AG08395 (cell line): ENCODE measurements at regions not wholly inside any gene's neighbourhood (a gene's known extent, or its start where the extent isn't known, plus 50 kb on each side); places are given as distances from the start of the nearest gene placed in this dataset.
"Not testable (repeated sequence)": the region's sequence is repeated elsewhere in the genome, so short reads cannot be mapped to it uniquely, and the experiment has no call there.

Source experiments
- DNase-seq: peaks from one replicate; pipeline ENCODE4 v3.0.0; 2012; ENCODE audit warnings: mixed read lengths, low spot score

DNA sequence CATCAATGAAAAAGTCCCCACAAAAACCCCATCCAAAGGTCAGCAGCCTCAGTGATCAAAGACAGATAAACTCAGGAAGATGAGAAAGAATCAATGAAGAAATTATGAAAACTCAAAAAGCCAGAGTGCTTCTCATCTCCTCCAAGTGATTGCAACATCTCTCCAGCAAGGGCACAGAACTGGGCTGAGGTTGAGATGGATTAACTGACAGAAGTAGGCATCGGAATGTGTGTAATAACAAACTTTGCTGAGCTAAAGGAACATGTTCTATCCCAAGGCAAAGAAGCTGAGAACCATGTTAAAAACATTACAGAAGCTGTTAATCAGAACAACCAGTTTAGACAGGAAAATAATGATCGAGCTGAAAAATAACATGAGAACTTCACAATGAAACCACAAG, 442.8 kb upstream of the SYT4 start:
- DNase-seq: no peak

DNA sequence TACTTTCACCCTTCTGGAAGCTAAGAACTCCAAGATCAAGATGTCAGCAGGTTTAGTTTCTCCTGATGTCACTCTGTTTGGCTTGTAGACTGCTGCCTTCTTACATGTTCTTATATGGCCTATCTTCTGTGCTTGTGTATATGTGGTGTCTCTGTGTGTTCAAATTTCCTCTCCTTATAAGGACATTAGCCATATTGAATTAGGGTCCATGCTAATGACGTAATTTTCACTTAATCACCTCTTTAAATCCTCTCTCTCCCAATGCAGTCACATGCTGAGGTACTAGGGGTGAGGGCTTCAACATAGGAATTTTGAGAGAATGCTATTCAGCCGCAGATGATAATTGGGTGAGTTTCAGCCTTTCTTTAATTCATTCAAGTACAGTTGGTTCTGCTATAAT, 458.3 kb upstream of the SYT4 start:
- no peak for DNase-seq

DNA sequence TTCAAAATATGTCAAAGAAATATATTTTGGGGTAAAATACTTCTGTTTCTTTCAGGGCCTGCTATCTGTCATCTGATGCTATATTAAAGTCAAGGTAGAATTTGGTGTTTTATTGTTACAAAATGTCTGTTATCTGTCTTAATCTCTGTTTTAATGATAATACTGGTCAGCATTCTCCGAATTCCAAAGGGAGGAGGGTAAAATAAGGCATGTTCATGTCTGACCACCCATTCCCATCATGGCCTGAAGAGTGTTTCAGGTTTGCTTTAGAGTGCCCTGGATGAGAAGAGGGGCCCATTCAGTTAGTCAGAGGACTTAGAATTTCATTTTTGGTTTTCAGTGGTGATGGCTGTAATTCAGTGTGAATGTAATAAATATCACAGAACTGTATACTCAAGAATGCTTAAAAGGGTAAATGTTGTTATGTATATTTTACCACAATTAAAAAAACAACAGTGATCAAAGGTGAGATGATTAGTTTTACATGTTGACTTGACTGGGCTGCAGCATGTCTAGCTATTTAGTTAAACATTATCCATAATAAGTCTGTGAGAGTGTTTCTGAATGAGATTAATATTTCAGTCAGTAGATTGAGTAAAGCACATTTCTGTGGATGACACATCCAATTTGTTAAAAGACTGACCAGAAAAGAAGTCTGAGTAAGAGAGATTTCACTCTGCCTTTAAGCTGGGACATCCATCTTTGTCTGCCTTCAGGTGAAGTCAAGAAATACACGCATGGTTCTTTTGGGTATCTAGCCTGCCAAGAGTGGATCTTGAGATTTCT, 467.9 kb upstream of the SYT4 start:
- DNase-seq: no peak

DNA sequence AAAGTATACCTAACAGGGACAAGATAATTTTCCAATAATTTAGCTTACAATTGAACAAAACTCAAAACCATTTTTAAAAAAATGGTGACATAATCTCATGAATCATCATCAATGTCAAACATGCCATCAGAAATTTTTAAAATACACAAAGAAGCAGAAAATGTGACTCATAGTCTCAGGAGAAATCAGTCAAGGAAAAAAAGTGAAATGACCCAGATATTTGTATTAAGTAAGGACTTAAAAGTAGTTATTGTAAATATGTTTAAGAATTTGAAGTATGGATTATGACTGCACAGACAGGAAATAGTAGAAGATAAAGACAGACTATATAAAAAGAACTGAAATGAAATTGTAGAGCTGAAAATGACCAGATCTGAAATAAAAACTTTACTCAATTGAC, 473.9 kb upstream of the SYT4 start:
- no peak for DNase-seq

DNA sequence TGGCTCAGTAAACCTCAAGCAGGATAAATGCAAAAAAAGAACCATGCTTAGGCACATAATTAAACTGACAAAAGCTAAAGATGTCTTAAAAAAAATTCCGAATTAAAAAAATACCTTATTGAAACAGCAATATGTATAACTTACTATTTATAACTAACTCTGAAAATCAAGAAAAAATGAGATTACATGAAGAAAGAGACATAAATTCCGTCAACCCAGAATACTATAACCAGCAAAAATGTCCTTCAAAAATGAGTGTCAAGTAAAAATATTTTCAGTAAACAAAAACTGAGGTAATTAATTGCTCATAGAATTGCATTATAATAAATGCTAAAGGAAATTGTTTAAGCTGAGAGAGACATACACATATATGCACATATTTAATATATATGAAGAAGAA, 474.5 kb upstream of the SYT4 start:
- DNase-seq: no peak

DNA sequence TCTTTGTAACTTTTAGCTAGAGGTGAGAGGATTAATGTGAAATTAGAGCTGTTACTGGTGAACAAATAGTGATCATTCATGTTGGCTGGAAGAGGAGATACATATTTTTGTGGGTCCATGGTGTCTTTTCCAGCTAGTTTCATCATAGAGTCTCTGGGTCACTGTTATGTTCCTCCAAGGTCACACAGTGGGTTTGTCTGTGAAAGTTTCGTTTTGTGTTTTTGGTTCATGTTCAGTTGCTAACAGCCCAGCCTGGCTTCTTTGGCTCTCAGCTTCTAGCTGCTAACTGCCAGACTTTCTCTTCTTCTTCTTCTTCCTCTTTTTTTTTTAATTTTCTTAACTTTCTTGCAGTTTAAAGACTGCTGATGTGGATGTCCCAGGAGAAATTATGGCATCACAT, 480.0 kb upstream of the SYT4 start:
- DNase-seq: no peak

DNA sequence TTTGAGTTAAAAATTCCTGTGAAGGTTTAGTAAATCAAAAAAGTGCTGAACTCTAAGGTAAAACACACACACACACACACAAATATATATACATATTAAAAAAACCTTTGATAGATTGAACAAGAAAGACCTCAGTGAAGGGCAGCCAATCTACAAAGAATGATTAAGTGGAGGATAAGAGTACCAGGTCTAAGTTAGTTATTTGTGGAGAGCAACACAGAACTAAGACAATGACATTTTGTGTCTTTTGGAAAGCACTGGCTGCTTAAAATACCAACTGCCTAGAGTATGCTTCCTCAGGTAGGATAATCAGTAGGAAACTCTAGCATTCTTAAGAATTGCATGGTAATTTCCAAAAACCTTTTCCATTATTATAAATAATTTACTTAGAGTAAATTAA, 481.4 kb upstream of the SYT4 start:
- DNase-seq: no peak

DNA sequence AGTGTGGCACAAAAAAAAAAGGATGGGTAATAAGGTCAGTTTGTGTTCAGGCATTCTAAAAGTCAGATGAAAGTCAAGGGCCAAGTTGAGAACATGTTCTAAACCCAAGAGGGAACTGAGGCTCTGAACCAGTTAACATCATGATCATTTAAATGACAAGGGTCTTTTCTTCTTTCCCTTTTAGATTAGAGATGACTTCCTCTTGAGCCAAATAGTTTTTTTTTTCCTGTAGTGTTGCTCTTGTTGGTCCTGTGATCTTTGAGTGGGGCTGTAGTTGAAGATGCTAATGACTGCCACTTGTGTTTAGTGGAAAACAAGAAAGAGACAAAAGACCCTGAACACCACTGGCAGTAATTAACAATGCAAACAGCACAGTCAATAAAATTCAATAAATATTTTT, 482.7 kb upstream of the SYT4 start:
- DNase-seq: no peak

DNA sequence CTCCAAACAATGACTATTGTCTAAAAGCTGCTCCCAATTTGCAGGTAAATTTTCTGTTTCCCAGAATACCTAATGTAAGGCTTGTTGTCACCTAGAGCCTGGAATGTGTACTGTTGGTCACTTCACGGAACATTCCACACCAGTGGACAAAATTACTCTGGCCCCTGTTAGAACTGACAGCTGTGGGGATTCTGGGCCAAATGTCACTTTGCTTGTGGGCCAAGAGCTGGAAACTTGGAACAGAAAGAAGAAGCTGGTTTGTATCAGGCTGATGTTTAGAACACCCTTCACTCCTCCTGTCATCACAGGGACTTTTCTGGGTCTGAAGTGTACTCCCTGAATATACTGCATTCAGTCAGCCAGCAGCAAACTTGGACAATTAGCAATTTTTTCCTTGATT, 495.6 kb upstream of the SYT4 start:
- DNase-seq: no peak

DNA sequence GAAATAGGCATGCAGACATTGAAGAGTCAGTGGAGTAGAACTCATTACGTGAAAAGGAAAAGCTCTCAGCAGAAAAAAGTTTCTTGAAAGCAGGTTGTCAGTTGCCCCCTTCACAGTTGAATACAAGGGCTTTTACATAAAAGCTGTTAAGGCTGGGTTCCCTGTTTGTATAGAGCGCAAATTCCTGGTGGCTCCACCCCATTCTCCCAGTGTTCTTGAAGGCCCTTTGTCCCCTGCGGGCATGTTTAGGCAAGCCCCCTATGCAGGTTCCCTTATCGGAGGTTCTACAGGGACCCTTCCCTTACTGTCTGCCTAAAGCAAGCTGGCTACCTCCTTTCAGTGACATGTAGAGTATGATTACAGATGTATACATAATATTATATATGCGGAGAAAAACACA, 497.2 kb upstream of the SYT4 start:
- no peak for DNase-seq

DNA sequence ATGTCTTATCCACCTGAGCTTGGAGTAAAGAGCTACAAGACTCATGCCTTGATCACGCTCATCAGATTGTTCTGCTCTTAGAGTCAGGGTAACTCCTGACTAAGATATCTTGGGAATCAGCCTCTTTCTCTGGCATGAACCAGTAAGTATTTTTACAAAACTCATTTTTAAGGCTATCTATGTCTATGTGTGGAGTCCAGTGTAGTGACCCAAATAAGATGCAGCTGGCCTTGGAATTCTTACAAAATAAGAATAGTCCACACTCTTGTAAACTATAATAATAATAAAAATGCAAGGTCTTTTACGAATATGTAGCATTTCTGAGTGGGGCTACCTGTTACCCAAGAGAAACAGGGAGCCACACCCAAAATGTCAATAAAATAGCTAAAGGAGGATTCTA, 498.3 kb upstream of the SYT4 start:
- no peak for DNase-seq

DNA sequence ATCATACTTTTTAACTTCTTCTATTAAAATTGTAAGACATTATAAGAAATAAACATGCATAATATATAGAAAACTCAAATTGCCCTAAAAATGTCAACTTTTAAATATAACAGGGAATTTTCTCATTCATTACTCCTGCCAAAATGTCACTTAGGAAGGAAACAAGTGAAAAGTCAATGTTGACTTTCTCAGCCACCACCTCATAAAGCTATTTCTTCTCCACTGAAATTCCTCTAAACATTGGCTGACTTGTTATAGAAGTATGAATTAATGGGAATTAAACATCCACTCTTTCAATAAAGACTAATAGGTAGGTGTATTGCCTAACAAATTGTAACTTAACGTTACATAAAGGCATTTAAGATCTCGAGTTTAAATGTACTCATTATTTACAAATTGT, 499.7 kb upstream of the SYT4 start:
- DNase-seq: no peak

DNA sequence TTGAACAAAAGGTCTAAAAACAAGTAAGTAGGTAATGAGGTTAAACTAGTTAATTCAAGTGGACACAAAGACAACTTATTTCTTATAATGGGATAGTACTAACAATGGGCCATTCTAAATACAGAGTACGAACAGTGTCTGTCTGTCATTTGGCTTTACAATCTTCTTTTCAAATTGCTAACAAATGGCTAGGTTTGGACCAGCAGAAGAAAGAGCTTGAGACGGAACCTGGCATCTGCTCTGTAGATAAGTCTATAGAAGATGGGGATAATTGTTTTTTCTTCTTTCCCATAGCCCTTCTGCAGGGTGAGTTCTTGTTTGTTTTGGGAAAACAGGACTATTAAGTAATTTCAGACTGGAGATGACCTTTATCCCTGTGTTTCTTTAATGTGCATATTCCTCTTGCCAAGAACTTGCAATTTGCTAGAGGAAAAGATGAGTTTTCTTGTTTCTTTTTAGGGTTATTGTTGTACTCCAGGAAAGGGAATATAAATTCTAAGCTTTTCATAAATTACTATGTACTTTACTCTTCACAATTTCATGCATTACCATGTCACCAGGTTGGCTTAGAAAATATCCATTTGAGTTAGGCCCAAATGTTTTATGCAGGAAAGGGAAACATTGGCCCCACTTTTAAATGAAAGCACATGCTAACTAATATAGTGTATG, 500.5 kb upstream of the SYT4 start:
- DNase-seq: no peak

DNA sequence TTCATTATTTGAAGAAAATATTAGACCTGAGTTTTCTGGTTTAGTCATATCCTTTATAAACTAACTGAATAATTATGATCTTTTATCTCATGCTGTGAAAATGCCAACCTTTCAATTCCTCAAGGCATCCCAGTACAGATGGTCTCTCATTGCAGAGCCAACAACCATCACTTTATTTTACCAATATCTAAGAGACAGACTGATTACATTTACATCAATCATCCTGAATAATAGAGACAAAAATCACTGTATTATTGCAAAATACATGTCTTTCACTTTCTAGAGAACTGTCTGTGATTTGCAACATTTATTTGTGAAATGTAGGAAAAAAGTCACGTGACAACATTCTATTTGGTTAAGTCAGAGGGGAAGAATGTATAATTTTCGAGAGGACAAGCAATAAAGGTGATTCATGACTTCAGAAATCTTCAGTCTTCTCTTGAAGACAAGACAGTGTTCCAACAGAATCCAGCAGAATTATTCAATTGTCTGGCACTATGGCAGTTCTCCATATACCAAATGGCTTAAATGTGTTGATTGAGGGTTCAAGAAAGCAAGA, 503.6 kb upstream of the SYT4 start:
- DNase-seq: peak; percentile 48

DNA sequence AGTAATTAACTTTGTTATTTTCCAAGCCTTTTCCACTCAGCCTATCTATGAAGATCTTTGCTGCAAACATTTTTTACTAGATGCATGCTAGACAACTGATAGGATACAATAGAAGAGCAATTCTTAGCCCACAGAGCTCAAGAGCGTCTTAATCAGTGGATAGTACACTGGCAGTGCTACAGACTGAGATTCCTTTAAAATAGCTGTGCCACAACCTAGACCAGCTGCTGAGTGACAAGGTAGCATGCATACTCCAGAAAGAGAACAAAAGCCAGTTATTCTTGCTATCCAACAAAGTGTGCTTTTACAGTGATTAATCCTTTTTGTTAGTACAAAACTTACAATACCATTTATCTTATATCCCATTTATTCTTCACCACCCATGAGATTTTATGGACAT, 507.9 kb upstream of the SYT4 start:
- DNase-seq: no peak

DNA sequence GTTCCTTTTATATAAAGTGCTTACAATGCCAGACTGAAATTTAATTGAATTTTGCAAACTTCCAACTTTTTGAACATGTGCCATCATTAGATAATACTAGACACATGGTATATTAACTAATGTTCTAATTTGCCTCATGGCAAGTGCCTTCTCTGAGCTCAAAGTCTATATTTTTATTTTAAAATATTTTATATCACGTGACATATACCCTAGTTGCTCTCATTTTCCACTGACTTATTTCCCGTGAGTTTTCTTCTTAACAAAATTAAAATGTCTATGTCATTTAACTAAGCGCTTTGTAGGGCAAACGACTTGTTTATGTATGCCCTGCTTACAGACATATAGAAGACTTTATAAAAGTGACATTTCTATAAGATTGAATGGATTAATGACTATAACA, 509.6 kb upstream of the SYT4 start:
- DNase-seq: no peak

DNA sequence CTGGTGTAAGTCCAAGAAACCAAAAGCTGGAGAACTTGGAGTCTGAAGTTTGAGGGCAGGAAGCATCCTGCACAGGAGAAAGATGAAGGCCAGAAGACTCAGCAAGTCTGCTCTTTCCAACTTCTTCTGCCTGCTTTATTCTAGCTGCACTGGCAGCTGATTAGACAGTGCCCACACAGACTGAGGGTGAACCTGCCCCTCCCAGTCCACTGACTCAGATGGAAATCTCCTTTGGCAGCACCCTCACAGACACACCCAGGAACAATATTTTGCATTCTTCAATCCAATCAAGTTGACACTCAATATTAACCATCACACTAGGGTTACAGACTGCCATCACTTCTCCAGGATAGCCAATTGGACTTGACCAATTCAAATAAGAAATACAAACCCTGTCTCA, 510.4 kb upstream of the SYT4 start:
- not testable (repeated sequence) for DNase-seq

DNA sequence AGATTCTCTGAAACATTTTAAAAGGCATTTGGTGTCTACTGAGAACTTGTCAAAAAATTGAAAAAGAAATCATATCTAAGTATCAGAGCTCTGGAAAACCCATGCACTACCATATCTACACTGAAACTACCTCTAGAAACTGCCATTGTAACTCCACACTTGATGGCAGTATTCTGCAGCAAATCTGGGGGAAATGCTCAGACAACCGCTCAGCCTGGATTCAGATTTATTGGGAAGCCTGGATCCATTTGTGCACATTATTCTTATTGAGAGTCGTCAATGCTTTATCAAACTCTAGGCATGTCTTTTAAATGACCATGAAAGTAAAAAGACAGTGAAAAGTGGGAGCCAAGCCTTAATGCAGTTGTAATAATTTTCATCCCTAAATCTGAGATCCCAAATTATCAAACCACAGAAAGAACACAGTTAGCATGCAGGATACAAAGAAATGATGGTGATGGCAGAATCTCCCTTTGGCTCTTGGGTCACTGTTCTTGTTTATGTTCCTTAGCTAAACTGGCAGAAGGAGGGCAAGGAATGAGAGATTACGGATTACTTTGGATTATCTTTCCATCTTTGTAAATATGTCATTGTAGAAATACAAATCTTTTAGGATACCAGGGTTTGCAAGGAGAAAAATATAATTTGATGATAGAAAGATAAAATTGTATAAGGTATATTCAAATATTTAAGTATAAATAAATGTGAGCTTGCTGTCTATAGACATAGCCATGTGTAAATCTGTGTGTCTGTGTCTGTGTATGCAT, 512.1 kb upstream of the SYT4 start:
- DNase-seq: peak; percentile 7

DNA sequence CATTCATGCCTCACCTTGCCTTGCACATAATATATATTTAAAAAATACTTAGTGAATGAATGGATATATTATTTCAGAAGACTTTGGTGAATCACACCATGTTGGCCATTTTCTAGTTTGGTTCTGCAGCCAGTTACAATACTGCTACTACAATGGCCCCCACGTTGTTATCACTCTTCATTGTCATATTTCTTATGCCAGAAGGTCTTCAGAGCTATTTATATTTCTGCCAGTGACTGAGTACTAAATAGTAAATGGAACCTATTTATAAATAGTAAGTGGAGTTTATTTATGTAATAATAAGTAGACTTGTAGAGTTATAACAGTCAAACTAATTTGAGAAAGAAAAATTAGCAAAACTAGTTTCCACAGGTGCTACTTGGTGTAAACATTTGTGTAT, 516.6 kb upstream of the SYT4 start:
- DNase-seq: no peak

DNA sequence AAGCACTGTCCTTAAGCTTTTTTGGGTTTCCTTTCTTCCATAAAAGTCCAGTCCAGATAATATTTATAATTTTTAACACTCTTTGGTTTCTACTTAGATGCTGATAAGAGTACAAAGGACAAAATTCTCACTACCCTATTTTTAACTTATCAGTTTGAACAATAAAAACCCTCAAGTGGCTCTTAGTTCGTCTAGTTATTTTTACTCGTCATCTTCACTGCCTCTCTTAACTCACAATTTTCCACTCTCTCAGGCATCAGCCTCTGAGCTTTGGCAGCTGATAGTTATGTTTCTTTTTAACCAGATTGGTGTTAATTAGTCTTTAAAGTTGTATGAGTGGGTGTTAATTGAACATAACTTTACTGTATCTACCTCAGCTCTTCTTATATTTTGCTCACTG, 517.1 kb upstream of the SYT4 start:
- no peak for DNase-seq

DNA sequence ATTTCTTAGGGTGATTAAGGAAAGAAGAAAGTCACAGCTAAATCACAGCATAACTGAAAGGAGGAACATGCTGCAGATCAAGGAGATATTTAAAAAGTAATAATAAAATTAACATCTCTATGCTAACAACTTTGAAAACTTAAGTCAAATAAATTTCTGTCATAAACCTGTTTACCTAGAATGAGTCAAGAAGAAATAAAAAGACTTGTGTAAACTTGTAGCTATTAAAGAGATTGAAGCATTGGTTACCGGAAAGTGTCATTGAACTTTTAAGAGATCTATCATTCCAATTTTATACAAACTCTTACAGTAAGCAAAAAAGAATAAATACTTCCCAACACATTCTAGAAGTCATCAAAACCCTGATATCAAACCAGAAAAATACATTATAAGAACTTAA, 520.1 kb upstream of the SYT4 start:
- no peak for DNase-seq

DNA sequence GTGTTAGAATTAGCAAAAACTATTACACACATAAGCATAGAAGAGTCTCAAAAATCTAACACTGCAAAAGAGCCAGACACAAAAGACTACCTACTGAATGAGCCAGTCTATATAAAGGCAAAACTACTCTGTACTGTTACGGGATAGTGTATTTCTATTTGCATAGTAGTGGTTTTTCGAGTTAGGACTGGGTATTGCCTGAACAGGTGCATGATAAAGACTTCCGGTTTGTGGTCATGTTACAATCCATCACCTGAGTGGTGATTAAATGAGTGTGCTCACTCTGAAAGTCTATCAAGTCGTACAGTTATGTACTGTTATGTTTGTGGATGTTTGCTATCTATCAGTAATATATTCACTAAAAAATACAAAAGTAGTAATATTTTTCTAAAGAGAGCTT, 523.3 kb upstream of the SYT4 start:
- DNase-seq: no peak

DNA sequence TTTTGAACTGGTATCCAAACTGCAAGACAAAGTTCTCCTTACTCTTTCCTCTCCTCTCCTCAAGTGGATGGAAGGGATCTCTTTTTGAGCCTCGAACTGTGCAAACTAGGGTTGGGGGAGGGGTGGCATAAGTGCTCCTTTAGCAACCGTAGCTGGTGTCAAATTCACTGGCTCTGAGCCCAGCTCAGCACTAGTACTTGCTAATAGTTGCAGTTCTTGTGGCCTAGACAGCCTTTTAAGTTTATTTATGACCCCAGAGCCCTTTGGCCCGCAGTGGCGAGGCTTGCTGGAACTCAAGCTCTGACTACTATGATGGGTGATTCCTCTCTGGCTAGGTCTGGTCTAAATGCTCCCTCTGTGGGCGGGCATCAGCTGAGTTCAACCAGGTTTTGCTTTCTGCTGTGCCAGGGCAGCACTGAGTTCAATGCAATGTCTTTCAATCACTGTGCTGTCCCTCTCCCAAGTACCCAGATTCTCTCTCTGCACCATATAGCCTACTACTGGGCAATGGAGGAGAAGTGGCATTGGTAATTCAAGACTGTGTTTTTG, 528.4 kb upstream of the SYT4 start:
- no peak for DNase-seq
